WTC11 (cell line): ENCODE measurements at regions not wholly inside any gene's neighbourhood (a gene's known extent, or its start where the extent isn't known, plus 50 kb on each side); places are given as distances from the start of the nearest gene placed in this dataset.

Experiments
- ATAC-seq: fragments of 200-7000 bp; cut with Tn5 transposase; 2 replicates; pipeline ENCODE4 v1.10.0; 2021; ENCODE audit warnings: mild to moderate bottlenecking, moderate library complexity
- CTCF ChIA-PET: fragments of 300-600 bp; sonication (Branson Sonifier 250); formaldehyde crosslinking; loops from one replicate; lab custom pipeline; 2021; ENCODE audit warnings: antibody characterized with exemption; lab: Charles Lee
- POLR2A ChIA-PET: fragments of 350-600 bp; sonication (Branson Sonifier 250); formaldehyde crosslinking; loops from one replicate; lab custom pipeline; 2021; ENCODE audit warnings: antibody characterized with exemption; lab: Charles Lee
- DNase-seq: peaks from one replicate; pipeline ENCODE4 v3.0.0; 2021; ENCODE audit warnings: low spot score
- H3K27ac Mint-ChIP-seq: 2 replicates; pipeline ENCODE4 v1.8.0; 2021; ENCODE audit warnings: mixed read lengths
- H3K27me3 Mint-ChIP-seq: 2 replicates; pipeline ENCODE4 v1.8.0; 2021; ENCODE audit warnings: low read depth, mild to moderate bottlenecking, moderate library complexity, mixed read lengths
- H3K36me3 Mint-ChIP-seq: 2 replicates; pipeline ENCODE4 v1.8.0; 2021; ENCODE audit warnings: mixed read lengths
- H3K4me1 Mint-ChIP-seq: 2 replicates; pipeline ENCODE4 v1.8.0; 2022; ENCODE audit warnings: mixed read lengths
- H3K4me3 Mint-ChIP-seq: 2 replicates; pipeline ENCODE4 v1.8.0; 2021; ENCODE audit warnings: mild to moderate bottlenecking, moderate library complexity, mixed read lengths
- H3K9me3 Mint-ChIP-seq: 2 replicates; pipeline ENCODE4 v1.8.0; 2021; ENCODE audit warnings: mixed read lengths
- ATF1 ChIP-seq: sonication (generic); formaldehyde crosslinking; IDR thresholded peaks from 2 replicates; pipeline ENCODE4 v1.8.1; 2023; ENCODE audit warnings: mild to moderate bottlenecking, moderate library complexity, missing genetic modification reagents
- HMGA2 ChIP-seq: fragments of 250-450 bp; sonication (Bioruptor Pico); IDR thresholded peaks from 2 replicates; pipeline ENCODE4 v1.4.0; 2021; ENCODE audit warnings: mild to moderate bottlenecking, moderate library complexity
- MXD4 ChIP-seq: fragments of 250-450 bp; sonication (Bioruptor Pico); IDR thresholded peaks from 2 replicates; pipeline ENCODE4 v1.8.0; 2021; ENCODE audit warnings: mild to moderate bottlenecking, moderate library complexity, borderline replicate concordance
- TCF7 ChIP-seq: sonication (generic); formaldehyde crosslinking; IDR thresholded peaks from 2 replicates; pipeline ENCODE4 v1.8.0; 2022; ENCODE audit warnings: mild to moderate bottlenecking, low read depth, missing genetic modification reagents, moderate library complexity
- TEAD1 ChIP-seq: sonication (generic); formaldehyde crosslinking; IDR thresholded peaks from 2 replicates; pipeline ENCODE4 v1.8.0; 2022; ENCODE audit warnings: mild to moderate bottlenecking, missing genetic modification reagents
- ZNF263 ChIP-seq: sonication (generic); formaldehyde crosslinking; IDR thresholded peaks from 2 replicates; pipeline ENCODE4 v1.8.1; 2022; ENCODE audit warnings: low read depth, mild to moderate bottlenecking, moderate library complexity, missing genetic modification reagents
- ZNF671 ChIP-seq: fragments of 250-450 bp; sonication (Bioruptor Pico); IDR thresholded peaks from 2 replicates; pipeline ENCODE4 v1.8.0; 2021; ENCODE audit warnings: mild to moderate bottlenecking
- TF ChIP-seq, protein P1 (sequence below): fragments of 200-600 bp; IDR thresholded peaks from 2 replicates; pipeline ENCODE4 v1.8.0; 2022; ENCODE audit warnings: antibody characterized with exemption
- TF ChIP-seq, protein P2 (sequence below): fragments of 250-450 bp; sonication (Bioruptor Pico); IDR thresholded peaks from 2 replicates; pipeline ENCODE4 v1.9.0; 2021; ENCODE audit warnings: mild to moderate bottlenecking
- TF ChIP-seq, protein P3 (sequence below): sonication (generic); formaldehyde crosslinking; IDR thresholded peaks from 2 replicates; pipeline ENCODE4 v1.8.1; 2022; ENCODE audit warnings: mild to moderate bottlenecking, moderate library complexity, missing genetic modification reagents
- TF ChIP-seq, protein P4 (sequence below): sonication (generic); formaldehyde crosslinking; IDR thresholded peaks from 2 replicates; pipeline ENCODE4 v1.8.0; 2023; ENCODE audit warnings: missing genetic modification reagents
- TF ChIP-seq, protein P5 (sequence below): sonication (generic); formaldehyde crosslinking; IDR thresholded peaks from 2 replicates; pipeline ENCODE4 v1.8.0; 2023; ENCODE audit warnings: missing genetic modification reagents, mild to moderate bottlenecking, borderline replicate concordance
- TF ChIP-seq, protein P6 (sequence below): sonication (generic); formaldehyde crosslinking; IDR thresholded peaks from 2 replicates; pipeline ENCODE4 v1.8.0; 2022; ENCODE audit warnings: mild to moderate bottlenecking, missing genetic modification reagents
- TF ChIP-seq, protein P7 (sequence below): sonication (generic); formaldehyde crosslinking; IDR thresholded peaks from 2 replicates; pipeline ENCODE4 v1.8.1; 2023; ENCODE audit warnings: mild to moderate bottlenecking, missing genetic modification reagents

DNA sequence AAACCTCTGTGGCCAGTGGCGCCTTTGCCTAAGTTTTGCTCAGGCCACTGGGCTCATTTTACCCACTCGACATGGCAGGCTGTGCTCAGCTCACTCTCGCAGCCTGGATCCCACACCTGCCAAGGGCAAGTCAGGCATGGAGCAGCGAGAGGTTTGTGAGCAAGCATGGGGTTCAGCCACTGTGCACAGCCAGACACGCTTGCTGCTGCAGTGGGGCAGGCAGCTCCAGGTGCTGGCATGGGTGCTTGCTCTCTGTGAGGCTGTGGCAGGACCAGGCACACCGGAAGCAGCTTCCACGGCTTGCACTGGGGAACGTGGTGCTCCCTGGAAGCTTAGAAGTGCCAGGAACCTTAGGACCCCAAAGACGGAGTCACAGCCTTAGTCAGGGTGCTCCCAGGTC is 470.1 kb downstream of the CDH9 start (continued):
- TF ChIP-seq, protein P1, sequence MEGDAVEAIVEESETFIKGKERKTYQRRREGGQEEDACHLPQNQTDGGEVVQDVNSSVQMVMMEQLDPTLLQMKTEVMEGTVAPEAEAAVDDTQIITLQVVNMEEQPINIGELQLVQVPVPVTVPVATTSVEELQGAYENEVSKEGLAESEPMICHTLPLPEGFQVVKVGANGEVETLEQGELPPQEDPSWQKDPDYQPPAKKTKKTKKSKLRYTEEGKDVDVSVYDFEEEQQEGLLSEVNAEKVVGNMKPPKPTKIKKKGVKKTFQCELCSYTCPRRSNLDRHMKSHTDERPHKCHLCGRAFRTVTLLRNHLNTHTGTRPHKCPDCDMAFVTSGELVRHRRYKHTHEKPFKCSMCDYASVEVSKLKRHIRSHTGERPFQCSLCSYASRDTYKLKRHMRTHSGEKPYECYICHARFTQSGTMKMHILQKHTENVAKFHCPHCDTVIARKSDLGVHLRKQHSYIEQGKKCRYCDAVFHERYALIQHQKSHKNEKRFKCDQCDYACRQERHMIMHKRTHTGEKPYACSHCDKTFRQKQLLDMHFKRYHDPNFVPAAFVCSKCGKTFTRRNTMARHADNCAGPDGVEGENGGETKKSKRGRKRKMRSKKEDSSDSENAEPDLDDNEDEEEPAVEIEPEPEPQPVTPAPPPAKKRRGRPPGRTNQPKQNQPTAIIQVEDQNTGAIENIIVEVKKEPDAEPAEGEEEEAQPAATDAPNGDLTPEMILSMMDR: no peak

DNA sequence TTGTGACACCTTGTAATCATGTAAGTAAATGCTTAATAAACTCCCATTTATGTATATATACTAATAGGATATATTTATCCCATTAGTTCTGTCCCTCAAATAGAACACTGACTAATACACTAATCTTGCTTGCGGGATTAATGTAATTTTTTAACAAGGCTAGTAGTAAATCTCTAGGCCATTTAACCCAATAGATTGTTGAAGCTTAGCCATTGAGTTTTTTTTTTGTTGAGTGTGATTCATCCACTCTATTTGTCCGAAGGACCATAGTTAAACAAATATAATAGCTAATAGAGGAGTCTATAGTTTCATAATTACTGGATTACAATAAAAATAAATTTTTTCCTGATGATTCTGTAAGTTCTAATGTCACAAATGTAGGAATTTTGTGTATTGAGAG is 474.4 kb downstream of the CDH9 start:
- no peak overlapping the region for H3K4me3 Mint-ChIP-seq
- DNase-seq: no peak

DNA sequence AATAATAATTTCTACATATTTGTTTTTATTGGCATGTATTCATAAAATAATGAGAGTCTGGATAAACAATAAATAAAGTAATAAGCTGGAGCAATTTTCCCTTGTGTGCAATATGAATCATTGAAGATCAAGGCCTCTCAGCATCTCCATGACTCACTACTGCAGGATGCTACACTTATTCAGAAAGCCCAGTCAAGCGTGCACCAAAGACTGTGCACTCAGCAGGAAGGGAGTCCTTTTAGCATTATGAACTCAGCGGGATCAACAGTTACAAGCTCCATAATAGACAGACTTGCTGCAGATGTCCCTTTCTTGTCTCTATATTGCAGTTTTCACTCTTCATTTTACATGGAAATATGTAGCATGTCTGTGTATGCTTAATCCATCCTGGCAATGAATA is 485.3 kb downstream of the CDH9 start:
- ChIA-PET POLR2A (no interaction called here), CTCF (no interaction called here)
- Mint-ChIP-seq H3K36me3 (no peaks in the 10 kb centered on the region; the same call in 1 of the 2 replicates), H3K4me3 (no peak overlapping the region), H3K4me1 (no peaks in the 10 kb centered on the region), H3K27me3 (no peaks in the 10 kb centered on the region), H3K27ac (no peak overlapping the region), H3K9me3 (peaks cover 26% of the 10 kb centered on the region)
- no peak for DNase-seq
- no peak for ATAC-seq
- TF ChIP-seq, protein P2, sequence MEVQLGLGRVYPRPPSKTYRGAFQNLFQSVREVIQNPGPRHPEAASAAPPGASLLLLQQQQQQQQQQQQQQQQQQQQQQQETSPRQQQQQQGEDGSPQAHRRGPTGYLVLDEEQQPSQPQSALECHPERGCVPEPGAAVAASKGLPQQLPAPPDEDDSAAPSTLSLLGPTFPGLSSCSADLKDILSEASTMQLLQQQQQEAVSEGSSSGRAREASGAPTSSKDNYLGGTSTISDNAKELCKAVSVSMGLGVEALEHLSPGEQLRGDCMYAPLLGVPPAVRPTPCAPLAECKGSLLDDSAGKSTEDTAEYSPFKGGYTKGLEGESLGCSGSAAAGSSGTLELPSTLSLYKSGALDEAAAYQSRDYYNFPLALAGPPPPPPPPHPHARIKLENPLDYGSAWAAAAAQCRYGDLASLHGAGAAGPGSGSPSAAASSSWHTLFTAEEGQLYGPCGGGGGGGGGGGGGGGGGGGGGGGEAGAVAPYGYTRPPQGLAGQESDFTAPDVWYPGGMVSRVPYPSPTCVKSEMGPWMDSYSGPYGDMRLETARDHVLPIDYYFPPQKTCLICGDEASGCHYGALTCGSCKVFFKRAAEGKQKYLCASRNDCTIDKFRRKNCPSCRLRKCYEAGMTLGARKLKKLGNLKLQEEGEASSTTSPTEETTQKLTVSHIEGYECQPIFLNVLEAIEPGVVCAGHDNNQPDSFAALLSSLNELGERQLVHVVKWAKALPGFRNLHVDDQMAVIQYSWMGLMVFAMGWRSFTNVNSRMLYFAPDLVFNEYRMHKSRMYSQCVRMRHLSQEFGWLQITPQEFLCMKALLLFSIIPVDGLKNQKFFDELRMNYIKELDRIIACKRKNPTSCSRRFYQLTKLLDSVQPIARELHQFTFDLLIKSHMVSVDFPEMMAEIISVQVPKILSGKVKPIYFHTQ (CRISPR knock-in tag): no peak
- TF ChIP-seq, protein P3, sequence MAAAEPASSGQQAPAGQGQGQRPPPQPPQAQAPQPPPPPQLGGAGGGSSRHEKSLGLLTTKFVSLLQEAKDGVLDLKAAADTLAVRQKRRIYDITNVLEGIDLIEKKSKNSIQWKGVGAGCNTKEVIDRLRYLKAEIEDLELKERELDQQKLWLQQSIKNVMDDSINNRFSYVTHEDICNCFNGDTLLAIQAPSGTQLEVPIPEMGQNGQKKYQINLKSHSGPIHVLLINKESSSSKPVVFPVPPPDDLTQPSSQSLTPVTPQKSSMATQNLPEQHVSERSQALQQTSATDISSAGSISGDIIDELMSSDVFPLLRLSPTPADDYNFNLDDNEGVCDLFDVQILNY (CRISPR knock-in tag): no peak
- TF ChIP-seq, protein P4, sequence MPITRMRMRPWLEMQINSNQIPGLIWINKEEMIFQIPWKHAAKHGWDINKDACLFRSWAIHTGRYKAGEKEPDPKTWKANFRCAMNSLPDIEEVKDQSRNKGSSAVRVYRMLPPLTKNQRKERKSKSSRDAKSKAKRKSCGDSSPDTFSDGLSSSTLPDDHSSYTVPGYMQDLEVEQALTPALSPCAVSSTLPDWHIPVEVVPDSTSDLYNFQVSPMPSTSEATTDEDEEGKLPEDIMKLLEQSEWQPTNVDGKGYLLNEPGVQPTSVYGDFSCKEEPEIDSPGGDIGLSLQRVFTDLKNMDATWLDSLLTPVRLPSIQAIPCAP (CRISPR knock-in tag): no peak
- TF ChIP-seq HMGA2 (CRISPR knock-in tag) (0 out of 2 replicates have a peak, but pooled peaks have one; percentile 45), MXD4 (CRISPR knock-in tag) (no peak), TCF7 (CRISPR knock-in tag) (no peak), ZNF263 (CRISPR knock-in tag) (no peak)

More for the DNA sequence above, 474.4 kb downstream of the CDH9 start:
- POLR2A ChIA-PET: no interaction called here
- H3K9me3 Mint-ChIP-seq: peaks cover 53% of the 10 kb centered on the region
- CTCF ChIA-PET: no interaction called here
- no peaks in the 10 kb centered on the region for H3K27me3 Mint-ChIP-seq
- H3K4me1 Mint-ChIP-seq: no peaks in the 10 kb centered on the region
- TF ChIP-seq, protein P5, sequence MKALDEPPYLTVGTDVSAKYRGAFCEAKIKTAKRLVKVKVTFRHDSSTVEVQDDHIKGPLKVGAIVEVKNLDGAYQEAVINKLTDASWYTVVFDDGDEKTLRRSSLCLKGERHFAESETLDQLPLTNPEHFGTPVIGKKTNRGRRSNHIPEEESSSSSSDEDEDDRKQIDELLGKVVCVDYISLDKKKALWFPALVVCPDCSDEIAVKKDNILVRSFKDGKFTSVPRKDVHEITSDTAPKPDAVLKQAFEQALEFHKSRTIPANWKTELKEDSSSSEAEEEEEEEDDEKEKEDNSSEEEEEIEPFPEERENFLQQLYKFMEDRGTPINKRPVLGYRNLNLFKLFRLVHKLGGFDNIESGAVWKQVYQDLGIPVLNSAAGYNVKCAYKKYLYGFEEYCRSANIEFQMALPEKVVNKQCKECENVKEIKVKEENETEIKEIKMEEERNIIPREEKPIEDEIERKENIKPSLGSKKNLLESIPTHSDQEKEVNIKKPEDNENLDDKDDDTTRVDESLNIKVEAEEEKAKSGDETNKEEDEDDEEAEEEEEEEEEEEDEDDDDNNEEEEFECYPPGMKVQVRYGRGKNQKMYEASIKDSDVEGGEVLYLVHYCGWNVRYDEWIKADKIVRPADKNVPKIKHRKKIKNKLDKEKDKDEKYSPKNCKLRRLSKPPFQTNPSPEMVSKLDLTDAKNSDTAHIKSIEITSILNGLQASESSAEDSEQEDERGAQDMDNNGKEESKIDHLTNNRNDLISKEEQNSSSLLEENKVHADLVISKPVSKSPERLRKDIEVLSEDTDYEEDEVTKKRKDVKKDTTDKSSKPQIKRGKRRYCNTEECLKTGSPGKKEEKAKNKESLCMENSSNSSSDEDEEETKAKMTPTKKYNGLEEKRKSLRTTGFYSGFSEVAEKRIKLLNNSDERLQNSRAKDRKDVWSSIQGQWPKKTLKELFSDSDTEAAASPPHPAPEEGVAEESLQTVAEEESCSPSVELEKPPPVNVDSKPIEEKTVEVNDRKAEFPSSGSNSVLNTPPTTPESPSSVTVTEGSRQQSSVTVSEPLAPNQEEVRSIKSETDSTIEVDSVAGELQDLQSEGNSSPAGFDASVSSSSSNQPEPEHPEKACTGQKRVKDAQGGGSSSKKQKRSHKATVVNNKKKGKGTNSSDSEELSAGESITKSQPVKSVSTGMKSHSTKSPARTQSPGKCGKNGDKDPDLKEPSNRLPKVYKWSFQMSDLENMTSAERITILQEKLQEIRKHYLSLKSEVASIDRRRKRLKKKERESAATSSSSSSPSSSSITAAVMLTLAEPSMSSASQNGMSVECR (CRISPR knock-in tag): no peak
- no peak for TF ChIP-seq ZNF671 (CRISPR knock-in tag)
- TF ChIP-seq, protein P6, sequence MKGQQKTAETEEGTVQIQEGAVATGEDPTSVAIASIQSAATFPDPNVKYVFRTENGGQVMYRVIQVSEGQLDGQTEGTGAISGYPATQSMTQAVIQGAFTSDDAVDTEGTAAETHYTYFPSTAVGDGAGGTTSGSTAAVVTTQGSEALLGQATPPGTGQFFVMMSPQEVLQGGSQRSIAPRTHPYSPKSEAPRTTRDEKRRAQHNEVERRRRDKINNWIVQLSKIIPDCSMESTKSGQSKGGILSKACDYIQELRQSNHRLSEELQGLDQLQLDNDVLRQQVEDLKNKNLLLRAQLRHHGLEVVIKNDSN (CRISPR knock-in tag): no peak
- TF ChIP-seq, protein P7, sequence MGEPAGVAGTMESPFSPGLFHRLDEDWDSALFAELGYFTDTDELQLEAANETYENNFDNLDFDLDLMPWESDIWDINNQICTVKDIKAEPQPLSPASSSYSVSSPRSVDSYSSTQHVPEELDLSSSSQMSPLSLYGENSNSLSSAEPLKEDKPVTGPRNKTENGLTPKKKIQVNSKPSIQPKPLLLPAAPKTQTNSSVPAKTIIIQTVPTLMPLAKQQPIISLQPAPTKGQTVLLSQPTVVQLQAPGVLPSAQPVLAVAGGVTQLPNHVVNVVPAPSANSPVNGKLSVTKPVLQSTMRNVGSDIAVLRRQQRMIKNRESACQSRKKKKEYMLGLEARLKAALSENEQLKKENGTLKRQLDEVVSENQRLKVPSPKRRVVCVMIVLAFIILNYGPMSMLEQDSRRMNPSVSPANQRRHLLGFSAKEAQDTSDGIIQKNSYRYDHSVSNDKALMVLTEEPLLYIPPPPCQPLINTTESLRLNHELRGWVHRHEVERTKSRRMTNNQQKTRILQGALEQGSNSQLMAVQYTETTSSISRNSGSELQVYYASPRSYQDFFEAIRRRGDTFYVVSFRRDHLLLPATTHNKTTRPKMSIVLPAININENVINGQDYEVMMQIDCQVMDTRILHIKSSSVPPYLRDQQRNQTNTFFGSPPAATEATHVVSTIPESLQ (CRISPR knock-in tag): no peak
- TF ChIP-seq, protein P1: no peak
- TF ChIP-seq TEAD1 (CRISPR knock-in tag): no peak
- TF ChIP-seq ATF1 (CRISPR knock-in tag): no peak
- no peak overlapping the region for H3K27ac Mint-ChIP-seq
- H3K36me3 Mint-ChIP-seq: peaks cover 16% of the 10 kb centered on the region
- ATAC-seq: no peak
